Chondrocyte (in vitro differentiated cells): ENCODE measurements at regions not wholly inside any gene's neighbourhood (a gene's known extent, or its start where the extent isn't known, plus 50 kb on each side); places are given as distances from the start of the nearest gene placed in this dataset.
A peak's percentile ranks its signal among the peaks of the same experiment; 100 is the strongest.

Source experiments
- DNase-seq: peaks from one replicate; pipeline ENCODE4 v3.0.0; 2021; ENCODE audit warnings: mixed read lengths, low spot score
- H3K27ac Mint-ChIP-seq: one replicate; pipeline ENCODE4 v1.8.0; 2021; ENCODE audit warnings: mild to moderate bottlenecking, moderate library complexity, mixed read lengths; ENCODE audit not compliant: unreplicated experiment
- H3K27me3 Mint-ChIP-seq: 2 replicates; pipeline ENCODE4 v1.8.0; 2021; ENCODE audit warnings: low read depth, mixed read lengths
- H3K36me3 Mint-ChIP-seq: 2 replicates; pipeline ENCODE4 v1.8.0; 2021; ENCODE audit warnings: low read depth, mixed read lengths
- H3K4me1 Mint-ChIP-seq: 2 replicates; pipeline ENCODE4 v1.8.0; 2021; ENCODE audit warnings: low read depth, mild to moderate bottlenecking, mixed read lengths
- H3K4me3 Mint-ChIP-seq: one replicate; pipeline ENCODE4 v1.8.0; 2021; ENCODE audit warnings: mild to moderate bottlenecking, moderate library complexity, mixed read lengths; ENCODE audit not compliant: unreplicated experiment
- H3K9me3 Mint-ChIP-seq: 2 replicates; pipeline ENCODE4 v1.8.0; 2021; ENCODE audit warnings: low read depth, mixed read lengths
- CTCF ChIP-seq: fragments of 200-600 bp; sonication (generic); IDR thresholded peaks from 2 replicates; pipeline ENCODE4 v1.5.0; 2021; ENCODE audit warnings: antibody characterized with exemption, mild to moderate bottlenecking, moderate library complexity

- H3K27ac Mint-ChIP-seq, result no peak overlapping the region
- peaks cover 11% of the 10 kb centered on the region for H3K4me1 Mint-ChIP-seq
- TF ChIP-seq CTCF, result no peak
- H3K36me3 Mint-ChIP-seq, result peaks cover 4% of the 10 kb centered on the region
- no peaks in the 10 kb centered on the region for H3K9me3 Mint-ChIP-seq
- no peak for DNase-seq
- no peaks in the 10 kb centered on the region for H3K27me3 Mint-ChIP-seq
- no peak overlapping the region for H3K4me3 Mint-ChIP-seq
Measured at GRCh38 chr2:74063486-74063885, 78.8 kb downstream of the TET3 start.

- Mint-ChIP-seq H3K4me3 (no peak overlapping the region), H3K36me3 (peaks cover 2% of the 10 kb centered on the region), H3K27ac (peak overlapping the region; percentile 22), H3K4me1 (peaks cover 11% of the 10 kb centered on the region), H3K27me3 (no peaks in the 10 kb centered on the region), H3K9me3 (no peaks in the 10 kb centered on the region)
- no peak for TF ChIP-seq CTCF
- DNase-seq, result no peak
Measured at GRCh38 chr2:74065456-74065855, 80.7 kb downstream of the TET3 start.

GRCh38 chr2:74066491-74067203 lies 81.1 kb downstream of the BOLA3 start:
- Mint-ChIP-seq H3K9me3 (no peaks in the 10 kb centered on the region), H3K27ac (no peak overlapping the region), H3K36me3 (peaks cover 2% of the 10 kb centered on the region), H3K27me3 (no peaks in the 10 kb centered on the region), H3K4me3 (no peak overlapping the region), H3K4me1 (peaks cover 11% of the 10 kb centered on the region)
- no peak for DNase-seq
- TF ChIP-seq CTCF, result no peak

GRCh38 chr2:74067221-74067747 lies 80.4 kb downstream of the BOLA3 start:
- Mint-ChIP-seq H3K4me1 (peaks cover 11% of the 10 kb centered on the region), H3K27ac (no peak overlapping the region), H3K4me3 (no peak overlapping the region), H3K27me3 (no peaks in the 10 kb centered on the region), H3K9me3 (no peaks in the 10 kb centered on the region), H3K36me3 (peaks cover 2% of the 10 kb centered on the region)
- no peak for TF ChIP-seq CTCF
- DNase-seq, result no peak

GRCh38 chr2:74070991-74071390 lies 76.7 kb downstream of the BOLA3 start:
- Mint-ChIP-seq H3K27ac (no peak overlapping the region), H3K36me3 (no peaks in the 10 kb centered on the region), H3K4me1 (peaks cover 13% of the 10 kb centered on the region), H3K4me3 (no peak overlapping the region), H3K9me3 (no peaks in the 10 kb centered on the region), H3K27me3 (no peaks in the 10 kb centered on the region)
- TF ChIP-seq CTCF, result no peak
- DNase-seq, result no peak
